ENCODE measurements at regions not wholly inside any gene's neighbourhood (a gene's known extent, or its start where the extent isn't known, plus 50 kb on each side); places are given as distances from the start of the nearest gene placed in this dataset.
"Not testable (repeated sequence)": the region's sequence is repeated elsewhere in the genome, so short reads cannot be mapped to it uniquely, and the experiment has no call there.

GRCh38 chr2:87505239-87505638 lies 242.6 kb upstream of the PLGLB2 start:
- H3K9me3 ChIP-seq (ENCODE audit: control insufficient read depth in 1 of 2, low read length in 2 of 2); H3K4me3 Mint-ChIP-seq; H3K27ac ChIP-seq (ENCODE audit: low read depth, low read length); H3K27me3 Mint-ChIP-seq; CTCF ChIA-PET (ENCODE audit: partially characterized antibody); DNase-seq; H3K36me3 Mint-ChIP-seq; POLR2A ChIA-PET (ENCODE audit: partially characterized antibody); H3K27ac Mint-ChIP-seq; intact Hi-C loops (cut with micrococcal nuclease); H3K4me3 ChIP-seq (ENCODE audit: low read length in 2 of 2); H3K36me3 ChIP-seq (ENCODE audit: insufficient read depth, low read length); H3K9me3 Mint-ChIP-seq; H3K27me3 ChIP-seq (ENCODE audit: insufficient read depth, low read length): not testable (repeated sequence)
- H3K4me1 Mint-ChIP-seq, result peaks cover 5 to 18% (median 11%) of the 10 kb centered on the region in 4 donors
- H3K4me1 ChIP-seq (ENCODE audit: insufficient read depth, low read length), result peaks cover 26% of the 10 kb centered on the region

DNA sequence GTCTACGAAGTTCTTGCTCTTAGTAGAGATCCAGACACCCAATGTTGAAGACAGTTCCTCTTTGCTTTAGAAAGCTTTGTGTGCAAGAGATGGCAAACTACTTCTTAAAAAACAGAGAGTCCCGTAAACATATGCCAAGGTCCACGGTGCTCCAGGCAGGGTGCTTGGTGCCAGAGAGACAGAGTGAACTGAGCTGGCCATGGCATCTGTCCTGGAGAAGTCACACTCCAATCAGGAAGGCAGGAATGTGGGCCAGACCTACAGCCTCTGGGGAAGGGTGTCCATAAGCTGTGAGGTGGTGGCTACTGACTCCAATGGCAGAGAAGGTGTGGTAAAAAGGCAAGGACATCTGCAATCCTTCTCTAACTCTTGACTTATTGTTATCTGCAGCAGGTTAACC lies 242.0 kb upstream of the PLGLB2 start:
- intact Hi-C loops (cut with micrococcal nuclease); H3K9me3 ChIP-seq (ENCODE audit: control insufficient read depth in 1 of 2, low read length in 2 of 2); H3K27ac ChIP-seq (ENCODE audit: low read depth, low read length); H3K9me3 Mint-ChIP-seq; H3K4me3 Mint-ChIP-seq; H3K27me3 Mint-ChIP-seq; POLR2A ChIA-PET (ENCODE audit: partially characterized antibody); CTCF ChIA-PET (ENCODE audit: partially characterized antibody); H3K36me3 Mint-ChIP-seq; DNase-seq; H3K27ac Mint-ChIP-seq; H3K4me3 ChIP-seq (ENCODE audit: low read length in 2 of 2); H3K27me3 ChIP-seq (ENCODE audit: insufficient read depth, low read length); H3K36me3 ChIP-seq (ENCODE audit: insufficient read depth, low read length): not testable (repeated sequence)
- H3K4me1 ChIP-seq (ENCODE audit: insufficient read depth, low read length), result peaks cover 19% of the 10 kb centered on the region
- peaks cover 2 to 12% (median 7%) of the 10 kb centered on the region in 4 donors for H3K4me1 Mint-ChIP-seq

- H3K36me3 Mint-ChIP-seq, result not testable (repeated sequence)
Measured at GRCh38 chr2:87507378-87508348, 240.2 kb upstream of the PLGLB2 start.

DNA sequence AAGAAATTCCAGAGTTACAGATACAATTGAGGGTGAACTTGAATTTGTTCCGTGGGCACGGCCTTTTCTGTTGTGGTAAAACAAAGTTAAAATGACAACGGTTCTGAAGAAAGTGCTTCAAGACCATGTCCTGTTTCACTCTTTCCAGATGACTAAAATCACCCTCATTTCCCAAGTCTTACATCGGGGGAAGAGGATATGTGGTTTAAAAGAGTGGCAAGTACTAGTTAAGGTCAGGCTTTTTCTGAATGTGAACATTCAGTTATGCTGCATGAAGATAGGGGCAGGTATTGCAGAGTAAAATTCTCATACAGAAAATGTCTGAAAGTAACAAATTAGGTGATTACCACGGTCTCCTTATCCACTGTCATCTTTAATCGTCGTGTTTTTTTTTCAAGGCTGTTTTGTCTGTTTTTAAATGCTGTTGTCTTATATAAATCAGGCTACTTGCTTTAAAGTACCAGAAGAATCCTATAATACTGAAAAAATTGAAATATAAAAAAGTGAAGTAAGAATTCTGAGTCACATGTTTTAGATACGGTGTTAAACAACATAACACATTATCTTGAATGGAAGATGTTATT lies 236.6 kb upstream of the PLGLB2 start:
- Mint-ChIP-seq H3K27ac (peak overlapping the region in 6 of 7 donors; percentile 80 to 93 (median 88)), H3K4me1 (peaks cover 6 to 15% (median 11%) of the 10 kb centered on the region in 4 donors)
- H3K36me3 ChIP-seq (ENCODE audit: insufficient read depth, low read length); H3K4me3 Mint-ChIP-seq; H3K27ac ChIP-seq (ENCODE audit: low read depth, low read length); DNase-seq; H3K9me3 Mint-ChIP-seq; H3K27me3 ChIP-seq (ENCODE audit: insufficient read depth, low read length); H3K27me3 Mint-ChIP-seq; H3K36me3 Mint-ChIP-seq; POLR2A ChIA-PET (ENCODE audit: partially characterized antibody); H3K4me3 ChIP-seq (ENCODE audit: low read length in 2 of 2); intact Hi-C loops (cut with micrococcal nuclease); H3K9me3 ChIP-seq (ENCODE audit: control insufficient read depth in 1 of 2, low read length in 2 of 2); CTCF ChIA-PET (ENCODE audit: partially characterized antibody): not testable (repeated sequence)
- peaks cover 22% of the 10 kb centered on the region for H3K4me1 ChIP-seq (ENCODE audit: insufficient read depth, low read length)

More at GRCh38 chr2:87507378-87508348, 240.2 kb upstream of the PLGLB2 start:
- H3K27me3 ChIP-seq (ENCODE audit: insufficient read depth, low read length); intact Hi-C loops (cut with micrococcal nuclease); H3K9me3 ChIP-seq (ENCODE audit: control insufficient read depth in 1 of 2, low read length in 2 of 2); POLR2A ChIA-PET (ENCODE audit: partially characterized antibody); H3K9me3 Mint-ChIP-seq; H3K27me3 Mint-ChIP-seq; H3K36me3 ChIP-seq (ENCODE audit: insufficient read depth, low read length); H3K4me1 Mint-ChIP-seq; CTCF ChIA-PET (ENCODE audit: partially characterized antibody); H3K4me3 ChIP-seq (ENCODE audit: low read length in 2 of 2): not testable (repeated sequence)
- Histone ChIP-seq H3K27ac (ENCODE audit: low read depth, low read length) (peak overlapping the region; percentile 44), H3K4me1 (ENCODE audit: insufficient read depth, low read length) (peaks cover 14% of the 10 kb centered on the region)
- Mint-ChIP-seq H3K4me3 (peak overlapping the region in 1 of 8 donors; percentile 35), H3K27ac (peak overlapping the region; percentile 67 to 93 (median 86))
- DNase-seq, result peak; percentile 58 to 74 (median 72)

DNA sequence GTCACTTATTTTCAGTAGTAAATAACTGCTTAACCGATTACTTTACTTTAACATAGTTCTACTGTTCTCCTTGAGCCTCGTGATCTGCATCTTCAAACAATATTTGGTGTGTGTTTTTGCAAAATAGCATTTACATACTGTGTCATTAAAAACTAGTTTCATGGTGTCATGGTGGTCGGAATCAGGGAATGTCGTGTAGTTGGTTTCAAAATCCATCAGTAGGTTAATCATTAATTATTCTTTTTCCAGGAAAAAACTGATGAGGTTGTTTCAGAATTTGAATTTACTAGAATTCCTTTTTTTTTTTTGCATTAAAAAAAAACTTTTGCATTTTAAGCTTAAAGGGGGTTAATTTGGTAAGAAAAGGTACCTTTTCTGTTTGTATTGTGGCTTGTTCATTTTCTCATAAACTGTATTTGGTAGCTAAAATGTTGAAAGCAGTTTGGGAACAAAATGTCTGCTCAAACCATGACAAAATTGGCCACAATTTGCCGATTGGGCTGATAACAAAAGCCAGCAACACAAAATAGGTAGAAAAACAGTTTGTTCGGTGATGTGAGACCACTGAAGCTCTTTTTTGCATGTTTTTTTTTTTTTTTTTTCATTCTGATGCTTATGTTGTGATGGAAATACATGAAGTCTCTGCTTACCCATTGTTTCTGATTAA lies 234.9 kb upstream of the PLGLB2 start:
- peaks cover 28% of the 10 kb centered on the region for H3K4me1 ChIP-seq (ENCODE audit: insufficient read depth, low read length)
- H3K27me3 Mint-ChIP-seq; H3K27ac ChIP-seq (ENCODE audit: low read depth, low read length); H3K27me3 ChIP-seq (ENCODE audit: insufficient read depth, low read length); POLR2A ChIA-PET (ENCODE audit: partially characterized antibody); intact Hi-C loops (cut with micrococcal nuclease); H3K9me3 Mint-ChIP-seq; H3K4me3 ChIP-seq (ENCODE audit: low read length in 2 of 2); H3K4me3 Mint-ChIP-seq; H3K36me3 Mint-ChIP-seq; H3K9me3 ChIP-seq (ENCODE audit: control insufficient read depth in 1 of 2, low read length in 2 of 2); H3K36me3 ChIP-seq (ENCODE audit: insufficient read depth, low read length); CTCF ChIA-PET (ENCODE audit: partially characterized antibody): not testable (repeated sequence)
- DNase-seq, result peak in 2 of 5 donors; percentile 28 to 33
- peaks cover 7 to 24% (median 17%) of the 10 kb centered on the region in 4 donors for H3K4me1 Mint-ChIP-seq
- peak overlapping the region in 6 of 7 donors; percentile 43 to 78 (median 69) for H3K27ac Mint-ChIP-seq

DNA sequence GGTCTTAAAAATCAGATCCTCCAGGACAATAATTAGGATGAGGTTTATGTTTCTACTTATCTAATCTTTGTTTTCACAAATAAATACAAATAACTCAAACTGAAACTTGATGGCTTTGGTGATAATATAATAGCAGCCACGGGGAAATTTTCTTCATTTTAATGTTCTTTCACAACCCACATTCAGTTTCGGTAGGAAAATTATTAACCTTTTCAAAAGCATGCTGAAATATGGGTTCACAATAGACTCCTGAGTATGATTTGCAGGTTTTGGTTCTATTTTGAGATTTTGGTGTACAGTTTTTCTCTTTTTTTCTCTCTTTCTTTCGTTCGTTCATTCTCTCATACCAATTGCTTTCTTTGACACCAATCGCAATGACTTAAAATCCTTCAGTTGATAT lies 233.9 kb upstream of the PLGLB2 start:
- H3K4me3 ChIP-seq (ENCODE audit: low read length in 2 of 2); H3K36me3 Mint-ChIP-seq; H3K27ac Mint-ChIP-seq; H3K4me3 Mint-ChIP-seq; H3K36me3 ChIP-seq (ENCODE audit: insufficient read depth, low read length); intact Hi-C loops (cut with micrococcal nuclease); CTCF ChIA-PET (ENCODE audit: partially characterized antibody); H3K27ac ChIP-seq (ENCODE audit: low read depth, low read length); POLR2A ChIA-PET (ENCODE audit: partially characterized antibody); H3K9me3 ChIP-seq (ENCODE audit: control insufficient read depth in 1 of 2, low read length in 2 of 2); DNase-seq; H3K27me3 Mint-ChIP-seq; H3K9me3 Mint-ChIP-seq; H3K27me3 ChIP-seq (ENCODE audit: insufficient read depth, low read length): not testable (repeated sequence)
- peaks cover 26% of the 10 kb centered on the region for H3K4me1 ChIP-seq (ENCODE audit: insufficient read depth, low read length)
- peaks cover 8 to 21% (median 17%) of the 10 kb centered on the region in 4 donors for H3K4me1 Mint-ChIP-seq

- H3K27ac ChIP-seq (ENCODE audit: low read depth, low read length); H3K9me3 Mint-ChIP-seq; H3K9me3 ChIP-seq (ENCODE audit: control insufficient read depth in 1 of 2, low read length in 2 of 2); CTCF ChIA-PET (ENCODE audit: partially characterized antibody); H3K27me3 Mint-ChIP-seq; intact Hi-C loops (cut with micrococcal nuclease); DNase-seq; POLR2A ChIA-PET (ENCODE audit: partially characterized antibody); H3K4me3 ChIP-seq (ENCODE audit: low read length in 2 of 2); H3K36me3 Mint-ChIP-seq; H3K27ac Mint-ChIP-seq; H3K36me3 ChIP-seq (ENCODE audit: insufficient read depth, low read length); H3K27me3 ChIP-seq (ENCODE audit: insufficient read depth, low read length); H3K4me3 Mint-ChIP-seq: not testable (repeated sequence)
- peaks cover 22% of the 10 kb centered on the region for H3K4me1 ChIP-seq (ENCODE audit: insufficient read depth, low read length)
- H3K4me1 Mint-ChIP-seq, result peaks cover 8 to 21% (median 17%) of the 10 kb centered on the region in 4 donors
Measured at GRCh38 chr2:87514515-87514914, 233.4 kb upstream of the PLGLB2 start.
